Activated T-cell treated with anti-CD3 and anti-CD28 coated beads, Interleukin-2, amount 50 U/mL, for 24 hours (primary cell): ENCODE measurements at regions not wholly inside any gene's neighbourhood (a gene's known extent, or its start where the extent isn't known, plus 50 kb on each side); places are given as distances from the start of the nearest gene placed in this dataset.
"Not testable (repeated sequence)": the region's sequence is repeated elsewhere in the genome, so short reads cannot be mapped to it uniquely, and the experiment has no call there.

Experiments used
- DNase-seq: peaks from one replicate; pipeline ENCODE4 v3.0.0-alpha.2; 2020
- H3K27ac Mint-ChIP-seq: 2 replicates; pipeline ENCODE4 v1.8.0; 2020; ENCODE audit warnings: mild to moderate bottlenecking, mixed read lengths
- H3K27me3 Mint-ChIP-seq: 2 replicates; pipeline ENCODE4 v1.8.0; 2020; ENCODE audit warnings: mixed read lengths
- H3K36me3 Mint-ChIP-seq: 2 replicates; pipeline ENCODE4 v1.8.0; 2020; ENCODE audit warnings: low read depth, mixed read lengths
- H3K4me1 Mint-ChIP-seq: 2 replicates; pipeline ENCODE4 v1.8.0; 2020; ENCODE audit warnings: low read depth, mixed read lengths
- H3K4me3 Mint-ChIP-seq: 2 replicates; pipeline ENCODE4 v1.8.0; 2020; ENCODE audit warnings: mild to moderate bottlenecking, moderate library complexity, mixed read lengths
- H3K9me3 Mint-ChIP-seq: 2 replicates; pipeline ENCODE4 v1.8.0; 2020; ENCODE audit warnings: mixed read lengths

- H3K4me1 Mint-ChIP-seq, H3K36me3 Mint-ChIP-seq, H3K27me3 Mint-ChIP-seq, H3K4me3 Mint-ChIP-seq, H3K27ac Mint-ChIP-seq, DNase-seq: not testable (repeated sequence)
- peaks cover 13% of the 10 kb centered on the region for H3K9me3 Mint-ChIP-seq
Measured at GRCh38 chr10:9855451-9855850, 1162.2 kb upstream of the CELF2 start.

- DNase-seq: no peak
- Mint-ChIP-seq H3K4me3 (no peak overlapping the region), H3K9me3 (peaks cover 9% of the 10 kb centered on the region), H3K36me3 (no peaks in the 10 kb centered on the region), H3K27ac (no peak overlapping the region), H3K27me3 (no peaks in the 10 kb centered on the region), H3K4me1 (no peaks in the 10 kb centered on the region)
Measured at GRCh38 chr10:9858816-9859215, 1158.9 kb upstream of the CELF2 start.

GRCh38 chr10:9860045-9860444 is 1157.6 kb upstream of the CELF2 start:
- DNase-seq: no peak
- Mint-ChIP-seq H3K27ac (no peak overlapping the region), H3K4me1 (no peaks in the 10 kb centered on the region), H3K9me3 (peaks cover 7% of the 10 kb centered on the region), H3K4me3 (no peak overlapping the region), H3K36me3 (no peaks in the 10 kb centered on the region), H3K27me3 (peaks cover 2% of the 10 kb centered on the region)

- H3K27ac Mint-ChIP-seq: no peak overlapping the region
- H3K4me1 Mint-ChIP-seq: no peaks in the 10 kb centered on the region
- H3K36me3 Mint-ChIP-seq: no peaks in the 10 kb centered on the region
- H3K4me3 Mint-ChIP-seq: no peak overlapping the region
- DNase-seq: no peak
- peaks cover 11% of the 10 kb centered on the region for H3K27me3 Mint-ChIP-seq
- H3K9me3 Mint-ChIP-seq: no peaks in the 10 kb centered on the region
Measured at GRCh38 chr10:9863559-9864121, 1154.0 kb upstream of the CELF2 start.

GRCh38 chr10:9868499-9868898 is 1149.2 kb upstream of the CELF2 start:
- H3K4me1 Mint-ChIP-seq: no peaks in the 10 kb centered on the region
- H3K9me3 Mint-ChIP-seq: no peaks in the 10 kb centered on the region
- no peak for DNase-seq
- H3K27me3 Mint-ChIP-seq: peaks cover 13% of the 10 kb centered on the region
- no peaks in the 10 kb centered on the region for H3K36me3 Mint-ChIP-seq
- no peak overlapping the region for H3K27ac Mint-ChIP-seq
- no peak overlapping the region for H3K4me3 Mint-ChIP-seq

GRCh38 chr10:9869205-9869604 is 1148.5 kb upstream of the CELF2 start:
- H3K27ac Mint-ChIP-seq: no peak overlapping the region
- no peaks in the 10 kb centered on the region for H3K36me3 Mint-ChIP-seq
- H3K4me3 Mint-ChIP-seq: no peak overlapping the region
- H3K4me1 Mint-ChIP-seq: no peaks in the 10 kb centered on the region
- DNase-seq: no peak
- H3K9me3 Mint-ChIP-seq: no peaks in the 10 kb centered on the region
- H3K27me3 Mint-ChIP-seq: peaks cover 11% of the 10 kb centered on the region

GRCh38 chr10:9869606-9870176 is 1148.0 kb upstream of the CELF2 start:
- Mint-ChIP-seq H3K36me3 (no peaks in the 10 kb centered on the region), H3K4me3 (no peak overlapping the region), H3K4me1 (no peaks in the 10 kb centered on the region), H3K27me3 (peaks cover 11% of the 10 kb centered on the region), H3K9me3 (no peaks in the 10 kb centered on the region), H3K27ac (no peak overlapping the region)
- no peak for DNase-seq

GRCh38 chr10:9875353-9875752 is 1142.3 kb upstream of the CELF2 start:
- Mint-ChIP-seq H3K4me1 (no peaks in the 10 kb centered on the region), H3K9me3 (no peaks in the 10 kb centered on the region), H3K4me3 (no peak overlapping the region), H3K27me3 (no peaks in the 10 kb centered on the region), H3K36me3 (no peaks in the 10 kb centered on the region), H3K27ac (no peak overlapping the region)
- no peak for DNase-seq

- Mint-ChIP-seq H3K27me3 (no peaks in the 10 kb centered on the region), H3K4me3 (no peak overlapping the region), H3K36me3 (no peaks in the 10 kb centered on the region), H3K27ac (no peak overlapping the region), H3K9me3 (peaks cover 6% of the 10 kb centered on the region), H3K4me1 (no peaks in the 10 kb centered on the region)
- no peak for DNase-seq
Measured at GRCh38 chr10:9877978-9878377, 1139.7 kb upstream of the CELF2 start.

GRCh38 chr10:9878383-9878782 is 1139.3 kb upstream of the CELF2 start:
- no peak for DNase-seq

GRCh38 chr10:9885761-9886160 is 1131.9 kb upstream of the CELF2 start:
- Mint-ChIP-seq H3K36me3 (no peaks in the 10 kb centered on the region), H3K27ac (no peak overlapping the region), H3K4me1 (no peaks in the 10 kb centered on the region)

More at GRCh38 chr10:9878383-9878782, 1139.3 kb upstream of the CELF2 start:
- H3K4me3 Mint-ChIP-seq: no peak overlapping the region
- H3K27me3 Mint-ChIP-seq: no peaks in the 10 kb centered on the region
- no peak overlapping the region for H3K27ac Mint-ChIP-seq
- H3K36me3 Mint-ChIP-seq: no peaks in the 10 kb centered on the region
- H3K9me3 Mint-ChIP-seq: peaks cover 9% of the 10 kb centered on the region
- no peaks in the 10 kb centered on the region for H3K4me1 Mint-ChIP-seq

GRCh38 chr10:9886772-9887171 is 1130.9 kb upstream of the CELF2 start:
- no peak overlapping the region for H3K4me3 Mint-ChIP-seq
- H3K4me1 Mint-ChIP-seq: no peaks in the 10 kb centered on the region
- peaks cover 6% of the 10 kb centered on the region for H3K27me3 Mint-ChIP-seq
- DNase-seq: no peak
- peaks cover 10% of the 10 kb centered on the region for H3K9me3 Mint-ChIP-seq
- H3K36me3 Mint-ChIP-seq: no peaks in the 10 kb centered on the region
- H3K27ac Mint-ChIP-seq: no peak overlapping the region

More at GRCh38 chr10:9885761-9886160, 1131.9 kb upstream of the CELF2 start:
- peaks cover 3% of the 10 kb centered on the region for H3K27me3 Mint-ChIP-seq
- no peak overlapping the region for H3K4me3 Mint-ChIP-seq
- DNase-seq: no peak
- peaks cover 11% of the 10 kb centered on the region for H3K9me3 Mint-ChIP-seq

GRCh38 chr10:9895453-9895852 is 1122.2 kb upstream of the CELF2 start:
- no peak for DNase-seq
- Mint-ChIP-seq H3K36me3 (no peaks in the 10 kb centered on the region), H3K9me3 (peaks cover 2% of the 10 kb centered on the region), H3K27me3 (peaks cover 6% of the 10 kb centered on the region), H3K4me3 (no peak overlapping the region), H3K27ac (no peak overlapping the region), H3K4me1 (no peaks in the 10 kb centered on the region)

GRCh38 chr10:9895981-9896380 is 1121.7 kb upstream of the CELF2 start:
- Mint-ChIP-seq H3K36me3 (no peaks in the 10 kb centered on the region), H3K9me3 (no peaks in the 10 kb centered on the region), H3K27ac (no peak overlapping the region), H3K27me3 (peaks cover under 1% of the 10 kb centered on the region), H3K4me3 (no peak overlapping the region), H3K4me1 (no peaks in the 10 kb centered on the region)
- DNase-seq: no peak

- no peaks in the 10 kb centered on the region for H3K27me3 Mint-ChIP-seq
Measured at GRCh38 chr10:9898633-9899395, 1118.9 kb upstream of the CELF2 start.

More at GRCh38 chr10:9898633-9899395, 1118.9 kb upstream of the CELF2 start:
- Mint-ChIP-seq H3K27ac (no peak overlapping the region), H3K4me3 (no peak overlapping the region), H3K36me3 (no peaks in the 10 kb centered on the region), H3K4me1 (no peaks in the 10 kb centered on the region), H3K9me3 (no peaks in the 10 kb centered on the region)
- no peak for DNase-seq
